Transverse colon (tissue), 3 donors: ENCODE measurements at regions not wholly inside any gene's neighbourhood (a gene's known extent, or its start where the extent isn't known, plus 50 kb on each side); places are given as distances from the start of the nearest gene placed in this dataset.

ENCODE experiments used
- EP300 ChIP-seq: sonication (generic); formaldehyde crosslinking; IDR thresholded peaks from one replicate; pipeline ENCODE4 v1.6.1; 2017; ENCODE audit warnings: antibody characterized with exemption, low read depth
- POLR2A ChIP-seq: fragments of 450-650 bp; IDR thresholded peaks from one replicate; pipeline ENCODE4 v1.6.1; 2016; ENCODE audit warnings: antibody characterized with exemption, mild to moderate bottlenecking, moderate library complexity
- TF ChIP-seq, protein P1 (sequence below), 5 experiments: fragments of 200-600 bp in 3 of 5; fragments of 450-650 bp in 2 of 5; sonication (generic) in 3 of 5; IDR thresholded peaks; 1 replicate in 2 of 5; 2 replicates in 3 of 5; pipeline ENCODE4 v1.5.1; 2016 to 2017; ENCODE audit warnings: antibody characterized with exemption in 5 of 5, inconsistent platforms in 3 of 5, mild to moderate bottlenecking in 2 of 5, moderate library complexity in 1 of 5

DNA sequence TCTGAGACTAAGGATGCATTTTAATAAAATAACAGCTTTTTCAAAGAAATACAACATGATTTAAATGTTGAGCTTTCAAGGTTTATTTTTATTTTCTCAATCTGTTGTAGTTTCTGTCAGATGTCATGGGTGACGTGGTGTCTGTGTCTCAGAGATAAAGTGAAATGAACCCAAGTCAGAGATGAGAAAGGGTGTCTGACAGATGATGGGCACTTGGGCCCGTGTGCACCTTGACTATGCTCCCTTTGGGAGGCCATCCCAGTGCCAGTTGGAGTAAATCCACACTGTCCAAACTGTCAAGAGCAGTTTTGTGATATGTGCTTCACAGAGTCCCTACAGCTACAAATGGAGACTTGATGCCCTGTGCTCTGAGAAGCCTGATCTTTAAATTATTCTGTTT, 536.9 kb upstream of the FAM174A start:
- TF ChIP-seq, protein P1, sequence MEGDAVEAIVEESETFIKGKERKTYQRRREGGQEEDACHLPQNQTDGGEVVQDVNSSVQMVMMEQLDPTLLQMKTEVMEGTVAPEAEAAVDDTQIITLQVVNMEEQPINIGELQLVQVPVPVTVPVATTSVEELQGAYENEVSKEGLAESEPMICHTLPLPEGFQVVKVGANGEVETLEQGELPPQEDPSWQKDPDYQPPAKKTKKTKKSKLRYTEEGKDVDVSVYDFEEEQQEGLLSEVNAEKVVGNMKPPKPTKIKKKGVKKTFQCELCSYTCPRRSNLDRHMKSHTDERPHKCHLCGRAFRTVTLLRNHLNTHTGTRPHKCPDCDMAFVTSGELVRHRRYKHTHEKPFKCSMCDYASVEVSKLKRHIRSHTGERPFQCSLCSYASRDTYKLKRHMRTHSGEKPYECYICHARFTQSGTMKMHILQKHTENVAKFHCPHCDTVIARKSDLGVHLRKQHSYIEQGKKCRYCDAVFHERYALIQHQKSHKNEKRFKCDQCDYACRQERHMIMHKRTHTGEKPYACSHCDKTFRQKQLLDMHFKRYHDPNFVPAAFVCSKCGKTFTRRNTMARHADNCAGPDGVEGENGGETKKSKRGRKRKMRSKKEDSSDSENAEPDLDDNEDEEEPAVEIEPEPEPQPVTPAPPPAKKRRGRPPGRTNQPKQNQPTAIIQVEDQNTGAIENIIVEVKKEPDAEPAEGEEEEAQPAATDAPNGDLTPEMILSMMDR (IDR thresholded peaks at IDR 0.05), result no peak
- TF ChIP-seq POLR2A (no peak), EP300 (no peak)
